Kidney (tissue), 13 donors: ENCODE measurements at regions not wholly inside any gene's neighbourhood (a gene's known extent, or its start where the extent isn't known, plus 50 kb on each side); places are given as distances from the start of the nearest gene placed in this dataset.

Experiments used
- DNase-seq, 5 donors: peaks; one replicate each; pipeline ENCODE4 v3.0.0-alpha.2; 2013 to 2020
- FAIRE-seq: peaks from 2 replicates; lab custom pipeline; 2012; peaks lifted over from hg19 to GRCh38; lab: Jason Lieb, UNC
- H3K27ac ChIP-seq, 2 donors: one replicate each; pipeline ENCODE4 v1.7.0; 2013; ENCODE audit warnings: low read depth in 2 of 2, low read length in 2 of 2, inconsistent platforms in 1 of 2
- H3K27me3 ChIP-seq: one replicate; pipeline ENCODE4 v1.7.1; 2013; ENCODE audit warnings: low read length, inconsistent platforms; ENCODE audit not compliant: control insufficient read depth, insufficient read depth
- H3K36me3 ChIP-seq, 3 donors: one replicate each; pipeline versions ENCODE4 v1.7.0 to v1.7.1; 2013; ENCODE audit warnings: low read length in 3 of 3, control low read depth in 1 of 3, inconsistent platforms in 1 of 3; ENCODE audit not compliant: insufficient read depth in 3 of 3, control insufficient read depth in 2 of 3
- H3K4me1 ChIP-seq, 3 donors: one replicate each; pipeline versions ENCODE4 v1.7.0 to v1.7.1; 2013; ENCODE audit warnings: low read length in 3 of 3, inconsistent platforms in 1 of 3, low read depth in 1 of 3; ENCODE audit not compliant: control insufficient read depth in 2 of 3, insufficient read depth in 2 of 3
- H3K4me3 ChIP-seq, 3 donors: one replicate each; pipeline versions ENCODE4 v1.7.0 to v1.8.1; 2013; ENCODE audit warnings: low read length in 3 of 3, control low read depth in 1 of 3, inconsistent platforms in 1 of 3
- H3K9ac ChIP-seq, 3 donors: one replicate each; pipeline versions ENCODE4 v1.7.0 to v1.7.1; 2013; ENCODE audit warnings: low read length in 3 of 3, control low read depth in 1 of 3, inconsistent platforms in 1 of 3
- H3K9me3 ChIP-seq, 3 donors: one replicate each; pipeline versions ENCODE4 v1.7.0 to v1.7.1; 2013; ENCODE audit warnings: low read length in 3 of 3, control low read depth in 1 of 3, inconsistent platforms in 1 of 3; ENCODE audit not compliant: control insufficient read depth in 2 of 3, insufficient read depth in 1 of 3
- CTCF ChIP-seq: IDR thresholded peaks from 3 replicates; pipeline ENCODE4 v1.5.1; 2012; ENCODE audit warnings: mild to moderate bottlenecking, moderate library complexity, borderline replicate concordance; ENCODE audit not compliant: insufficient read depth; ENCODE audit errors: extremely low read depth
- intact Hi-C: fragments of 100-400 bp; cut with DNase I; formaldehyde crosslinking; loops from one replicate; pipeline ENCODE4 v1.11.1; 2022
- donor health status: control.
- donor health status: control.
- donor health status: control.
- donor health status: control.
- donor health status: control.
- donor health status: DM: yes; HTN: yes; CAD: no.
- donor health status: Normal renal cell carcinoma (clear cell type).

DNA sequence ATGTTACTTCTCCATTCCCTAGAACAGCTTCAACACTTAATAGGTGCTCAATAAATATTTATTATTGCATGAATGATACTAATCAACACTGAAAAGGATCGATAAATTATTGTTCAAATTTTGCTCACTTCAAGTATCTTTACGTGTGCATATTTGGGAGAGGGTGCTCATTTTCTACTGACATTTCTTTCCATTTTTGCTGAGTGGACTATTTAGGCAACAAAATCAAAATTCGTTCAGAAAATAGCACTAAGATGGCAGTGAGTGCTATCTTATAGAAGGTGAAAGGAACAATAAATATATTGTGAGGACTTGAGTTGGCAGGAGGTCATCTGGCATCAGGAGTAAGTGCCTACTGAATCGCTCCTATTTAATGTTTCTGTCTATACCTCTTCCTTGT lies 501.9 kb upstream of the IRAK1BP1 start:
- H3K9me3 ChIP-seq = peaks cover 0 to 7% (median 0%) of the 10 kb centered on the region in 3 donors
- no peak overlapping the region for H3K4me3 ChIP-seq
- no peaks in the 10 kb centered on the region for H3K27me3 ChIP-seq
- no peak overlapping the region for H3K9ac ChIP-seq
- DNase-seq = no peak
- H3K4me1 ChIP-seq = no peaks in the 10 kb centered on the region
- no peaks in the 10 kb centered on the region for H3K36me3 ChIP-seq
- H3K27ac ChIP-seq = no peak overlapping the region
- no peak for FAIRE-seq
- intact Hi-C loops = no loop called here
- no peak for TF ChIP-seq CTCF

DNA sequence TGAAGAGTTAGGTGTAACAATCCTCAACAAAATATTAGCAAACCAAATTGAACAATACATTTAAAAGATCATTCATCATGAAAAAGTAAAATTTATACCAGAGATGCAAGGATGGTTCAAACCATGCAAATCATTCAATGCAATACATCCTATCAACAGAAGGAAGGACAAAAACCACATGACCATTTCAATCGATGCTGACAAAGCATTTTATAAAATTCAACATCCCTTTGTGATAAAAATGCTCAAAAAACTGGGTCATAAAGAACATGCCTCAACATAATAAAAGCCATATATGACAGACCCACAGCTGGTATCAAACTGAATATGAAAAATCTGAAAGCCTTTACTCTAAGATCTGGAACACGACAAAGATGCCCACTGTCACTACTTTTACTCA lies 490.3 kb upstream of the IRAK1BP1 start:
- no peak for TF ChIP-seq CTCF
- no peaks in the 10 kb centered on the region for H3K4me1 ChIP-seq
- no peaks in the 10 kb centered on the region for H3K36me3 ChIP-seq
- no peak overlapping the region for H3K4me3 ChIP-seq
- DNase-seq (no peak), FAIRE-seq (no peak)
- no peak overlapping the region for H3K27ac ChIP-seq
- intact Hi-C loops = no loop called here
- H3K27me3 ChIP-seq = no peaks in the 10 kb centered on the region
- H3K9me3 ChIP-seq = peaks cover 0 to 6% (median 2%) of the 10 kb centered on the region in 3 donors
- no peak overlapping the region for H3K9ac ChIP-seq

DNA sequence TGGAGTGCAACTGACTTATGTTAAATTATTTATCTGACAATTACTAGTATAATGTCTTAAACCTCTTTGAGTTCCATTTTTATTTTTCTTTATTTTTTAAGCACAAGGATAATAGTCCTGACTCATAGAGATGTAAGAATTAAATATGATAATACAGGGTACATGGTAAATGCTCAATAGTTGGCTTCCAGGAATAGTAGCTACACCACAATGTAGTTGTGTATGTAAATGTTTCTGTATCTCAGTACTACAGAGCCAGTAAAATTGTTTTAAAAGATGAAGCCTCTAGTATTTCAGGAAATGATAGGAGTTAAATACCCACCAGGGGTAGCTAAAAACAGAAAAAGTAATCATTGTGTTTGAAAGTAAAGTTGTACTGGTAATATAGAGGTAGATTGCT lies 487.4 kb upstream of the IRAK1BP1 start:
- H3K4me3 ChIP-seq = no peak overlapping the region
- H3K9me3 ChIP-seq = peaks cover 0 to 3% (median 2%) of the 10 kb centered on the region in 3 donors
- no peak overlapping the region for H3K9ac ChIP-seq
- no peaks in the 10 kb centered on the region for H3K36me3 ChIP-seq
- FAIRE-seq (no peak), DNase-seq (no peak)
- no peaks in the 10 kb centered on the region for H3K4me1 ChIP-seq
- H3K27me3 ChIP-seq = no peaks in the 10 kb centered on the region
- intact Hi-C loops = no loop called here
- TF ChIP-seq CTCF = no peak
- no peak overlapping the region for H3K27ac ChIP-seq

DNA sequence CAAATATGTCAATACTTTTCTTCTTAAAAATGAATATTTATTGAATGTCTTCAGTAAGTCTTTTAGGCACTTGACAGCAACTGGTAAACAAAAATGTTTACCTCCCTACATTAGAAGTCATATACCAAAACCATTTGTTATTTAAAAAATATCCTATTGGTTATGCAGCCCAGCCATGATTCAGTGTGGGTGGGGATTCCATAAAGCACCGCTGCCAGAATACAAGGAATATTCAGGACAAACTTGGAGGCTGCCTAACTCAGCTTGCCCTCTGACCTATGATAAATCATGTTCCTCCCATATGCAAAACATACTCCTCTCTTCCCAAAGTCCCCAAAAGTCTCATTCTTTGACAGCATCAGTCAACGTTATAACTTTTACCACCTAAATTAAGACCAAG lies 486.8 kb upstream of the IRAK1BP1 start:
- TF ChIP-seq CTCF = no peak
- Histone ChIP-seq H3K36me3 (no peaks in the 10 kb centered on the region), H3K27me3 (no peaks in the 10 kb centered on the region), H3K4me3 (no peak overlapping the region), H3K9ac (no peak overlapping the region), H3K9me3 (peaks cover 0 to 3% (median 2%) of the 10 kb centered on the region in 3 donors), H3K4me1 (no peaks in the 10 kb centered on the region), H3K27ac (no peak overlapping the region)
- no peak for FAIRE-seq
- DNase-seq = no peak
- intact Hi-C loops = no loop called here
